ENCODE measurements at regions not wholly inside any gene's neighbourhood (a gene's known extent, or its start where the extent isn't known, plus 50 kb on each side); places are given as distances from the start of the nearest gene placed in this dataset.

GRCh38 chr10:58897708-58898107, 278.7 kb upstream of the PHYHIPL start:
- no peak for TF ChIP-seq CTCF (IDR thresholded peaks at IDR 0.05)
- TF ChIP-seq POLR2A (IDR thresholded peaks at IDR 0.05) = no peak

Measured in suprapubic skin (tissue), 3 donors.